ENCODE measurements at regions not wholly inside any gene's neighbourhood (a gene's known extent, or its start where the extent isn't known, plus 50 kb on each side); places are given as distances from the start of the nearest gene placed in this dataset.

DNA sequence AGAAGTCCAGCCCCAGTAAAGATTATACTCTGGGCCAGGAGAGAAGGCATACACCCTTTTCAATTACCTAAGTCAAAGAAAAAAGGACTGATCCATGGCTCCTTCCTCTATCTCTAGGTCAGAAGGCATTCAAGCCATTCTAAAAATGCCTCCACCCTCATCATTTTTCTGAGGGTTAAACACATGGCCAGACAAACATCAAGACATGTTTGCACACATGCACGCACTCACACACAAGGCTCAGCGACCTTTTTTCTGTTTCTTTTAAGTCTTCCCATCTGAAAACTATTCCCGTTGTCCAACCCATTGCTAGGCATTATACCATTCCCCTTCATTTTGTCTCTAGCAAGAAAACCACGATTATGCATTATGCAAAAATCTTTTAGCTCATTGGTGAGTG lies 126.6 kb downstream of the EN1 start:
- TF ChIP-seq CTCF (IDR thresholded peaks at IDR 0.05) (no peak), EZH2phosphoT487 (IDR thresholded peaks at IDR 0.05) (no peak), EZH2 (IDR thresholded peaks at IDR 0.05) (no peak)

Data from neural progenitor cell (in vitro differentiated cells).